Duodenal mucosa (tissue), 2 donors: ENCODE measurements at regions not wholly inside any gene's neighbourhood (a gene's known extent, or its start where the extent isn't known, plus 50 kb on each side); places are given as distances from the start of the nearest gene placed in this dataset.
"Not testable (repeated sequence)": the region's sequence is repeated elsewhere in the genome, so short reads cannot be mapped to it uniquely, and the experiment has no call there.

Source experiments
- H3K27ac ChIP-seq: one replicate; pipeline ENCODE4 v1.7.0; 2013; ENCODE audit warnings: low read depth, low read length
- H3K27me3 ChIP-seq, 2 donors: one replicate each; pipeline ENCODE4 v1.7.0; 2013; ENCODE audit warnings: low read length in 2 of 2, control low read depth in 1 of 2; ENCODE audit not compliant: insufficient read depth in 2 of 2, control insufficient read depth in 1 of 2
- H3K36me3 ChIP-seq, 2 donors: one replicate each; pipeline ENCODE4 v1.7.0; 2013; ENCODE audit warnings: low read length in 2 of 2, control low read depth in 1 of 2; ENCODE audit not compliant: insufficient read depth in 2 of 2, control insufficient read depth in 1 of 2
- H3K4me1 ChIP-seq, 2 donors: one replicate each; pipeline ENCODE4 v1.7.0; 2013; ENCODE audit warnings: low read length in 2 of 2, control low read depth in 1 of 2; ENCODE audit not compliant: insufficient read depth in 2 of 2, control insufficient read depth in 1 of 2
- H3K4me3 ChIP-seq, 2 donors: one replicate each; pipeline ENCODE4 v1.7.0; 2013; ENCODE audit warnings: low read length in 2 of 2, low read depth in 1 of 2
- H3K9ac ChIP-seq, 2 donors: one replicate each; pipeline ENCODE4 v1.7.0; 2013; ENCODE audit warnings: low read length in 2 of 2, low read depth in 1 of 2
- H3K9me3 ChIP-seq, 2 donors: one replicate each; pipeline ENCODE4 v1.7.0; 2013; ENCODE audit warnings: low read length in 2 of 2, control low read depth in 1 of 2; ENCODE audit not compliant: control insufficient read depth in 1 of 2

GRCh38 chr1:143905214-143906179 lies 66.3 kb downstream of the FAM72C start:
- H3K36me3 ChIP-seq, H3K27ac ChIP-seq, H3K27me3 ChIP-seq, H3K4me1 ChIP-seq, H3K9ac ChIP-seq, H3K9me3 ChIP-seq: not testable (repeated sequence)
- H3K4me3 ChIP-seq, result peak overlapping the region in 1 of 2 donors; percentile 32

- H3K27me3 ChIP-seq, H3K9me3 ChIP-seq, H3K4me1 ChIP-seq, H3K36me3 ChIP-seq, H3K4me3 ChIP-seq, H3K27ac ChIP-seq, H3K9ac ChIP-seq: not testable (repeated sequence)
Measured at GRCh38 chr1:143904622-143904979, 67.2 kb downstream of the FAM72C start.

DNA sequence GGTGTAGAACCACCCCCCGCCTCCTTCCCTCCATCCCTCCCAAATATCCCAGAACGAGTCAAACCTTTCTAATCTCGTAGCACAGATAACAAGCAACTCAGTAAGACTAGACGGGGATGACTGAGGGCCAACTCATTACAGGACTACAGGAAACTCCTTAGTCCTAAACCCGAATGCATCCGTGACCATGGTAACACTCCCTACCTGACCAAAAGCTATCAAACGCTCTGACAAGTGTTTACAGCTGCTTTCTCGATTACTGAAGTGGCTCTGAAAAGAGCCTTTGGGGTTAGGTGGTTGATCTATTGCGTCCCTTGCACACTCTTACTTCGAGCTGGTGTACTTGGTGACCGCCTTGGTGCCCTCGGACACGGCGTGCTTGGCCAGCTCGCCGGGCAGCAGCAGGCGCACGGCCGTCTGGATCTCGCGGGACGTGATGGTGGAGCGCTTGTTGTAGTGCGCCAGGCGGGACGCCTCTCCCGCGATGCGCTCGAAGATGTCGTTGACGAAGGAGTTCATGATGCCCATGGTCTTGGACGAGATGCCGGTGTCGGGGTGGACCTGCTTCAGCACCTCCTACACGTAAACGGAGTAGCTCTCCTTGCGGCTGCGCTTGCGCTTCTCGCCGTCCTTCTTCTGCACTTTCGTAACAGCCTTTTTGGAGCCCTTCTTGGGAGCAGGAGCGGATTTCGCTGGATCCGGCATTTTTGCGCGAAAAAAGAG lies 67.7 kb downstream of the FAM72C start:
- not testable (repeated sequence) for H3K4me3 ChIP-seq, H3K27ac ChIP-seq, H3K4me1 ChIP-seq, H3K9ac ChIP-seq, H3K36me3 ChIP-seq, H3K9me3 ChIP-seq, H3K27me3 ChIP-seq

- not testable (repeated sequence) for H3K9me3 ChIP-seq, H3K4me3 ChIP-seq, H3K9ac ChIP-seq, H3K36me3 ChIP-seq, H3K27ac ChIP-seq, H3K27me3 ChIP-seq, H3K4me1 ChIP-seq
Measured at GRCh38 chr1:143896377-143896776, 75.4 kb downstream of the FAM72C start.

DNA sequence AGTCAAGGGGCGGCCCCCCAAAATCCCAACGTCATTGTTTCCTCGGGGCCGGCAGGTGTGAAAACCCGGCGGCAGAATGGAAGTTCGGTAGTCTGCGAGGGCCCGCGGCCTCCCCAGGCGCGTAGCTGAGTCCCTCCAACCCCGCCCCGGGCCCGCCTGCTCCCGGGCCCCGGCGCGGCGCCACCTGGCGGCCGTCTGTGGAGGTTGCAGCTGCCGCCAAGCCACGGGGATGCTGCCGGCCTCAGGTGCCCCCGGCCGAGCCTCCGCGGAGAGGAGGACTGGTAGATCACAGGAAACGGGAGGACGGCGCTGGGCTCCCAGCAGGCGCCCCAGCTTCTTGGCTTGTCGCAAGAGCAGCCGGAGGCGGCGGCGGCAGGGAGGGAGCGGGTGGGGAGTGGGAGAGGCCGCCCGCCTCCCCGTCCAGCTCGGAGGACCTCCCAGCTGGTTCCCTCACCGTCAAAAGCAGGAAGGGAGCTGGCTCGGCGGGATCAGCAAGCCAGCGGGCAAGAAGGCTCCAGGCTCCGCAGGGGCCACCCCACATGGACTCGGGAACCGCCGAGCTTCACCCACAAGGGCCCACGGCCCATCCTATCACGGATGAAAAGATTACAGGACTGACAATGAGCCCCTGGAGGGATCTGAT lies 86.7 kb downstream of the FAM72C start:
- not testable (repeated sequence) for H3K9ac ChIP-seq, H3K27me3 ChIP-seq, H3K36me3 ChIP-seq, H3K27ac ChIP-seq, H3K4me3 ChIP-seq, H3K4me1 ChIP-seq, H3K9me3 ChIP-seq

DNA sequence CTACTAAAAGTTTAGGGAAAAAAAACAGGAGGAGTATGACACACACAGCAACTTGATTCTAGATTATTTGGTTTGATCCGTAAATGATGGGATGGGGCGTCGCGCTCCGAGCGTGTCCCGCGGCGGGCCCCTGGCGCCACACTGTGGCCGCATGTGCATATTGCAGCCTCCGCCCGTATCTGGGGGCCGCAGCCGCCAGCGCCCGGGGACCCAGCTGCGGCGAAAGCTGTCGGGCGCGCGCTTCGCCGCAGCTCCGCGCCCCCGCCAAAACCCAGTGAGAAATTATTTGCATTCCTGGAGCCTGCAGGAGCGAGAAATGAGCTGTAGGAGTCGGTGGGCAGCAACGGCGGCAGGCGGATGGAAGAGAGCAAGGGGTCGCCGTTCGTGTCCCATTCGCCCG lies 87.3 kb downstream of the FAM72C start:
- H3K27me3 ChIP-seq, H3K4me3 ChIP-seq, H3K9me3 ChIP-seq, H3K9ac ChIP-seq, H3K36me3 ChIP-seq, H3K27ac ChIP-seq, H3K4me1 ChIP-seq: not testable (repeated sequence)

GRCh38 chr1:143879757-143880536 lies 91.8 kb downstream of the FAM72C start:
- not testable (repeated sequence) for H3K27ac ChIP-seq, H3K9ac ChIP-seq, H3K9me3 ChIP-seq, H3K4me1 ChIP-seq, H3K36me3 ChIP-seq, H3K27me3 ChIP-seq, H3K4me3 ChIP-seq

DNA sequence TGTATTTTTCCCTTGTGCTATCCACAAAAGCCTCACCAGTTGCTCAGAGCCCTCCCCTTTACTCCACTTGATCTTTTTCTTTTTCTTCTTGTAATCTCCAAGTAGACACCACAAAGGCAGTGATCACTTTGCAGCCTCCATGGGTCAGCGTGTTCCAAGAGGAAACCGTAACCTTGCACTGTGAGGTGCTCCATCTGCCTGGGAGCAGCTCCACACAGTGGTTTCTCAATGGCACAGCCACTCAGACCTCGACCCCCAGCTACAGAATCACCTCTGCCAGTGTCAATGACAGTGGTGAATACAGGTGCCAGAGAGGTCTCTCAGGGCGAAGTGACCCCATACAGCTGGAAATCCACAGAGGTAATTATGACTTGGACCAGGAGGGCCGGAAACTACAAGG lies 95.8 kb downstream of the FAM72C start:
- not testable (repeated sequence) for H3K27me3 ChIP-seq, H3K4me3 ChIP-seq

DNA sequence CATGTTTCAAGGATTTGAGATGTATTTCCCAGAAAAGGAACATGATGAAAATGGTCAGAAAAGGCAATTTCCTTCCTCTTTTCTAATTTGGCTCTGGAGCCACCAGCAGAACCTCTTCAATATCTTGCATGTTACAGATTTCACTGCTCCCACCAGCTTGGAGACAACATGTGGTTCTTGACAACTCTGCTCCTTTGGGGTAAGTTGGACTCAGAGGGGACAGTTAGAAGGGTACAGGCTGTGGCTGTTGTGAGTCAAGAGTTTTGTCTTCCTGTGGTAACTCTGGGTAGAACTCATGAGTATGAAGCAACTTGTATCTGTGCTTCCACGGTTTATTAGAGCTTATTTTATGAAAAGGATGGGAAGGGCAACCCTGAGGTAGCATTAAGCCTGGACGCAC lies 97.2 kb downstream of the FAM72C start:
- not testable (repeated sequence) for H3K27me3 ChIP-seq, H3K9me3 ChIP-seq, H3K36me3 ChIP-seq, H3K4me3 ChIP-seq, H3K4me1 ChIP-seq, H3K27ac ChIP-seq, H3K9ac ChIP-seq

More for the DNA sequence above, 95.8 kb downstream of the FAM72C start:
- not testable (repeated sequence) for H3K9ac ChIP-seq, H3K27ac ChIP-seq, H3K4me1 ChIP-seq, H3K9me3 ChIP-seq, H3K36me3 ChIP-seq

- H3K27ac ChIP-seq, H3K4me1 ChIP-seq: not testable (repeated sequence)
Measured at GRCh38 chr1:143873650-143874049, 98.1 kb downstream of the FAM72C start.

More at GRCh38 chr1:143873650-143874049, 98.1 kb downstream of the FAM72C start:
- not testable (repeated sequence) for H3K36me3 ChIP-seq, H3K27me3 ChIP-seq, H3K9me3 ChIP-seq, H3K9ac ChIP-seq, H3K4me3 ChIP-seq
